Loucy (cell line): ENCODE measurements at regions not wholly inside any gene's neighbourhood (a gene's known extent, or its start where the extent isn't known, plus 50 kb on each side); places are given as distances from the start of the nearest gene placed in this dataset.

Experiments used
- H2AFZ ChIP-seq: fragments of 200-600 bp; sonication (generic); 2 replicates; pipeline ENCODE4 v1.6.0; 2016; ENCODE audit warnings: antibody characterized with exemption, mild to moderate bottlenecking, low read length, moderate library complexity
- H3F3A ChIP-seq: fragments of 200-600 bp; 2 replicates; pipeline ENCODE4 v1.6.0; 2016; ENCODE audit warnings: antibody characterized with exemption, low read depth, mild to moderate bottlenecking
- H3K27me3 ChIP-seq: fragments of 200-600 bp; sonication (generic); 2 replicates; pipeline ENCODE4 v1.6.1; 2014; ENCODE audit warnings: low read length, mild to moderate bottlenecking; ENCODE audit not compliant: insufficient read depth, poor library complexity, severe bottlenecking
- H3K36me3 ChIP-seq: fragments of 200-600 bp; sonication (generic); 2 replicates; pipeline ENCODE4 v1.6.1; 2016; ENCODE audit warnings: low read length; ENCODE audit not compliant: insufficient read depth
- H3K4me1 ChIP-seq: fragments of 200-600 bp; sonication (generic); 2 replicates; pipeline ENCODE4 v1.5.1; 2014; ENCODE audit warnings: low read length, mild to moderate bottlenecking; ENCODE audit not compliant: insufficient read depth, poor library complexity, severe bottlenecking
- H3K4me2 ChIP-seq: fragments of 200-600 bp; sonication (generic); 2 replicates; pipeline ENCODE4 v1.6.0; 2014; ENCODE audit warnings: antibody characterized with exemption, low read length, low read depth, mild to moderate bottlenecking; ENCODE audit not compliant: poor library complexity, severe bottlenecking
- H3K4me3 ChIP-seq: fragments of 200-600 bp; sonication (generic); 2 replicates; pipeline ENCODE4 v1.5.1; 2014; ENCODE audit warnings: low read length, mild to moderate bottlenecking, mixed read lengths; ENCODE audit not compliant: poor library complexity, severe bottlenecking
- H3K79me2 ChIP-seq: fragments of 200-600 bp; sonication (generic); 2 replicates; pipeline ENCODE4 v1.6.1; 2014; ENCODE audit warnings: low read length; ENCODE audit not compliant: insufficient read depth
- H3K9ac ChIP-seq: fragments of 200-600 bp; sonication (generic); 2 replicates; pipeline ENCODE4 v1.6.0; 2014; ENCODE audit warnings: mild to moderate bottlenecking, low read depth, low read length, moderate library complexity; ENCODE audit not compliant: poor library complexity, severe bottlenecking
- H3K9me2 ChIP-seq: fragments of 200-600 bp; sonication (generic); replicated peaks from 2 replicates; pipeline ENCODE4 v1.6.1; 2016; ENCODE audit warnings: low read depth, low read length, mixed read lengths
- H3K9me3 ChIP-seq: fragments of 200-600 bp; sonication (generic); 2 replicates; pipeline ENCODE4 v1.6.1; 2014; ENCODE audit warnings: mild to moderate bottlenecking, antibody characterized with exemption, low read length, low read depth; ENCODE audit not compliant: insufficient read depth
- H4K20me1 ChIP-seq: fragments of 200-600 bp; sonication (generic); 2 replicates; pipeline ENCODE4 v1.6.0; 2014; ENCODE audit warnings: antibody characterized with exemption, low read length, mild to moderate bottlenecking; ENCODE audit not compliant: insufficient read depth, poor library complexity, severe bottlenecking
- EZH2phosphoT487 ChIP-seq: fragments of 200-600 bp; IDR thresholded peaks from 2 replicates; pipeline ENCODE4 v1.6.1; 2018; ENCODE audit warnings: antibody characterized with exemption, mild to moderate bottlenecking, moderate library complexity, borderline replicate concordance
- TF ChIP-seq, protein P1 (sequence below): fragments of 200-600 bp; sonication (generic); conservative IDR thresholded peaks from 2 replicates; pipeline ENCODE4 v1.5.1; 2014; ENCODE audit warnings: mild to moderate bottlenecking, antibody characterized with exemption, low read length

DNA sequence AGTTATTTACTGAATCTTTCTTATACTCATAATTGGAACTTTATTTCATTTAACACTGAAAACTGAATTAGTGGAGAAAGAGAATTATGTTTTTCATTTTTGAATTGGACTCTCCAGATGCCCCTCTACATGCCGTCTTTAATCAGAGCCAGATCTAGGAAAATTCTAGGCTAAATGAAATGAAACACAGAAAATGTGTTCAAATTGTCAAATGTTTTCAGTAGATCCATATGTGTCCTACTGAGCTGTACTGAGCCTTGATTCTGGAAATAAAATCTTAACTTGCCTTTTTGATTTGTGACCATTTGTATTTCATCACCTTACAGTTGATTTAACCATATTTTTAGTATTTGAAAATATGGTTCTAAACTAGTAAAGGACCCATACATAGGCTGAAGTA lies 64.0 kb upstream of the GK2 start:
- Histone ChIP-seq H3K4me1 (no peaks in the 10 kb centered on the region), H3K27me3 (no peaks in the 10 kb centered on the region), H3K36me3 (no peaks in the 10 kb centered on the region), H3K9me2 (0 out of 2 replicates have a peak, but pooled peaks cover 4% of the 10 kb centered on the region), H3K9ac (no peak overlapping the region), H4K20me1 (no peaks in the 10 kb centered on the region), H2AFZ (no peak overlapping the region), H3K4me3 (no peak overlapping the region), H3K4me2 (no peak overlapping the region), H3K9me3 (no peaks in the 10 kb centered on the region), H3F3A (no peaks in the 10 kb centered on the region), H3K79me2 (no peaks in the 10 kb centered on the region)
- no peak for TF ChIP-seq EZH2phosphoT487
- TF ChIP-seq, protein P1, sequence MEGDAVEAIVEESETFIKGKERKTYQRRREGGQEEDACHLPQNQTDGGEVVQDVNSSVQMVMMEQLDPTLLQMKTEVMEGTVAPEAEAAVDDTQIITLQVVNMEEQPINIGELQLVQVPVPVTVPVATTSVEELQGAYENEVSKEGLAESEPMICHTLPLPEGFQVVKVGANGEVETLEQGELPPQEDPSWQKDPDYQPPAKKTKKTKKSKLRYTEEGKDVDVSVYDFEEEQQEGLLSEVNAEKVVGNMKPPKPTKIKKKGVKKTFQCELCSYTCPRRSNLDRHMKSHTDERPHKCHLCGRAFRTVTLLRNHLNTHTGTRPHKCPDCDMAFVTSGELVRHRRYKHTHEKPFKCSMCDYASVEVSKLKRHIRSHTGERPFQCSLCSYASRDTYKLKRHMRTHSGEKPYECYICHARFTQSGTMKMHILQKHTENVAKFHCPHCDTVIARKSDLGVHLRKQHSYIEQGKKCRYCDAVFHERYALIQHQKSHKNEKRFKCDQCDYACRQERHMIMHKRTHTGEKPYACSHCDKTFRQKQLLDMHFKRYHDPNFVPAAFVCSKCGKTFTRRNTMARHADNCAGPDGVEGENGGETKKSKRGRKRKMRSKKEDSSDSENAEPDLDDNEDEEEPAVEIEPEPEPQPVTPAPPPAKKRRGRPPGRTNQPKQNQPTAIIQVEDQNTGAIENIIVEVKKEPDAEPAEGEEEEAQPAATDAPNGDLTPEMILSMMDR = no peak

DNA sequence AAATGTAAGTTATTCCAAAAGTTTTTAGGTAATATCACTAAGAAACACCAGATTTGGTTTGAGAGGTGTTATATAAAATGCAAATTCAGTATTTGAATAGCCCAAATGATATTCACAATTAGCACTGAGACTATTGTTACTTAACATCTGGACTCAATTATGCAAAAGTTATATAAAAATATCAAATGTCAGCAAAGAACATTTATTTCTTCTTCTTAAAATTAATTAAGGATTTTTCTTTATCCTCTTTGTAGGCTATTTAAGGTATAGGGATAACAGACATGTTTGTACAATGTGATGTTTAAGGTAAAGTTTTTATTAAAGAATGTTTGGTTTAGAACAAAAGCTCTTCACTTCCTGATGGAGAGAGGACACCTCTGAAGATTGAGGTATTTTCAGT lies 63.3 kb upstream of the GK2 start:
- H3K79me2 ChIP-seq = no peaks in the 10 kb centered on the region
- no peaks in the 10 kb centered on the region for H4K20me1 ChIP-seq
- TF ChIP-seq EZH2phosphoT487 = no peak
- TF ChIP-seq, protein P1 = no peak
- H3K36me3 ChIP-seq = no peaks in the 10 kb centered on the region
- no peak overlapping the region for H3K9ac ChIP-seq
- no peaks in the 10 kb centered on the region for H3F3A ChIP-seq
- H3K4me3 ChIP-seq = no peak overlapping the region
- no peaks in the 10 kb centered on the region for H3K27me3 ChIP-seq
- H2AFZ ChIP-seq = 0 out of 2 replicates have a peak overlapping the region, but pooled peaks have one; percentile 40
- no peaks in the 10 kb centered on the region for H3K4me1 ChIP-seq
- H3K4me2 ChIP-seq = no peak overlapping the region
- H3K9me2 ChIP-seq = 0 out of 2 replicates have a peak, but pooled peaks cover 4% of the 10 kb centered on the region
- no peaks in the 10 kb centered on the region for H3K9me3 ChIP-seq

DNA sequence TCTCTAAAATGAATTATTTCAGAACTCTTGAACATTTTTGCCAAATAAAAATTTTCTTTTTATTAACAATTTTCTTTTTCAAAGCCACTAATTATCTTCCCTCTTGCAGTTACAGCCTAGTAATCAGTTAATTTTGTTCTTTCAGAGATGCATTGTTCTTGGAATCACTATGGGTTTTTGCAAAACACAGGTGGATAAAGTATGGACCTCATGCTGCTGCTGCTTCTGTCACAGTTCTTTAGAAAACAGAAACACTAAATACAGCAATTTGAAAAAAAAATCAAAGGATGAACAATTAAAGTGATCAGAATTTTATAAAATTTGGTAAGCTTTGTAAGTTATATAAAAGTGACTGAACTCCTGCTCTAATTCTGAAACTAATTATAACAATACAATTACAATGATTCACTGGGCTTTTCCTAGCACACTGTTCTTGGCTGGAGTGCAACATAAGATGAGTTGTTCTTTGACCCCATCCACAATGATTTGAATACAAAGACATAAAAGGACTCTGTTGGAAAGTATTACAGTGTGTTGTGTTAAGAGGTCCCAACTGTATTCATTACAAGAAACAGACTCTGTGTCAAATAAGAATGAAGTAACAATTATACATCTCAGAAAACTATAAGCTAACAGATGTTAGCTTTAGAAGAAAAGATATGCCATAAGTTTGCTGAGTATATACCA lies 59.4 kb upstream of the GK2 start:
- no peak overlapping the region for H2AFZ ChIP-seq
- no peak overlapping the region for H3K4me3 ChIP-seq
- H3K4me2 ChIP-seq = no peak overlapping the region
- TF ChIP-seq EZH2phosphoT487 = no peak
- TF ChIP-seq, protein P1 = no peak
- H3K27me3 ChIP-seq = no peaks in the 10 kb centered on the region
- H3K9me3 ChIP-seq = no peaks in the 10 kb centered on the region
- no peaks in the 10 kb centered on the region for H3K36me3 ChIP-seq
- H3K9me2 ChIP-seq = 0 out of 2 replicates have a peak, but pooled peaks cover 4% of the 10 kb centered on the region
- H3K79me2 ChIP-seq = no peaks in the 10 kb centered on the region
- H3K9ac ChIP-seq = no peak overlapping the region
- peaks cover 3% of the 10 kb centered on the region for H3K4me1 ChIP-seq
- no peaks in the 10 kb centered on the region for H3F3A ChIP-seq
- H4K20me1 ChIP-seq = no peaks in the 10 kb centered on the region
